HG03378 (cell line): ENCODE measurements at regions not wholly inside any gene's neighbourhood (a gene's known extent, or its start where the extent isn't known, plus 50 kb on each side); places are given as distances from the start of the nearest gene placed in this dataset.
"Not testable (repeated sequence)": the region's sequence is repeated elsewhere in the genome, so short reads cannot be mapped to it uniquely, and the experiment has no call there.

Source experiments
- ATAC-seq: cut with Tn5 transposase; IDR thresholded peaks from one replicate; pipeline ENCODE4 v1.9.1; 2021; ENCODE audit warnings: mild to moderate bottlenecking, moderate library complexity; ENCODE audit not compliant: unreplicated experiment

GRCh38 chr9:11141357-11141756 lies 528.6 kb upstream of the PTPRD start:
- no peak for ATAC-seq

- ATAC-seq: no peak
These were observed 530.4 kb upstream of the PTPRD start for GRCh38 chr9:11142965-11143738.

DNA sequence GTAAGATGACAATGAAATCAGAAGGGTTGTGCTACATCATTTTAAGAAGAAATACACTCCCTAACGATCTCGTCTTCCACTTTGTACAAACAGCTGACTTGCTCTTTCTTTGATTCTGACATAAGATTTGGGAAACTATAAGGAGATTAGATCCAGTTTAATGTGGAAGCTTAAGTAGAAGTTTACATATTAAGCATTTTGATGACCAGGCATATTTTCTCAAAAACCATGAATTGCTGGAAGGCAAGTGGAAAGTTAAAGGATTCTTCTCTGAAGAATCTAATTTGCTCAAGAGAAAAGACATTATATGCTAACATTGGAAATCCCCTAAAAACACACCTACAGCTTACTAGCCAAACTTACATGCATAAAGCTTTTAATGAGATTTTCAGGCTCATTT lies 531.9 kb upstream of the PTPRD start:
- ATAC-seq: no peak

DNA sequence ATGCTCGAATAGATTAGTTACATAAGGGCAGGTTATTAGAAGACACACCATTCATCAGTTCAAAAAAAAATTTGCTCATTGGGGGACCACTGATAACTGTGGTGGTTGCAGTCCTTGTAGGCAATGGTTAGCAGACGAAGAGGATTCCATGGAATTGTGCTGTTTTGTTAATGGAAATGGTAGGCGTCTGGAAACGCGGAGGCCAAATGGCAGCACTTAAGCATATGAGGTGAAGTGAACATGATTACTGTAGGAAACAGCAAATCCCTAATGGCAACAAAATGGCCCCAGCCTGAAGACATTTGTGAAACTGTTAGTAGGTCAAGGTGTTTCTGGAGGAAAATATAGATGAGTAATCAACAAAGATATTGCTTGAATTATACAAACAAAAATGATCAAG lies 535.4 kb upstream of the PTPRD start:
- ATAC-seq: no peak

GRCh38 chr9:11149065-11149464 lies 536.3 kb upstream of the PTPRD start:
- no peak for ATAC-seq

DNA sequence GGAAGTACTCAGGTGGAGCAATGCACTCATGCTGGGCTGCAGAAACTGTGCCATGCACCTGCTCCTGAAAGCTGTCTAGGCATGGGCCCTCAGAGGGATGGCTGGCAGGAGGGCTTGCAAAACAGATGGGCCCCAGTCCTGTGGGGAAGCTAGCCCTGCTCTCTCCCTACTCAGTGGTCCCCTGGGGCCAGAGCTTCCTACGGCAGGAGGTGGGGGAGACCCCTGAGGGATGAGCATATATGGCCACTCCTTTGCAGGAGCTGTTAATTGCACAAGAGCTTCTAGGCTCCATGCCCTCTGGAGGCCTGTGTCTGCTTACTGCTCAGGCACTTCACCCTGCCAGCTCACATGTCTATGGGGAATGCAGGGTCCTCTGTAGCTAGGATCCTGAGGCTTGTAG lies 545.3 kb upstream of the PTPRD start:
- no peak for ATAC-seq

GRCh38 chr9:11158676-11159075 lies 545.9 kb upstream of the PTPRD start:
- no peak for ATAC-seq

DNA sequence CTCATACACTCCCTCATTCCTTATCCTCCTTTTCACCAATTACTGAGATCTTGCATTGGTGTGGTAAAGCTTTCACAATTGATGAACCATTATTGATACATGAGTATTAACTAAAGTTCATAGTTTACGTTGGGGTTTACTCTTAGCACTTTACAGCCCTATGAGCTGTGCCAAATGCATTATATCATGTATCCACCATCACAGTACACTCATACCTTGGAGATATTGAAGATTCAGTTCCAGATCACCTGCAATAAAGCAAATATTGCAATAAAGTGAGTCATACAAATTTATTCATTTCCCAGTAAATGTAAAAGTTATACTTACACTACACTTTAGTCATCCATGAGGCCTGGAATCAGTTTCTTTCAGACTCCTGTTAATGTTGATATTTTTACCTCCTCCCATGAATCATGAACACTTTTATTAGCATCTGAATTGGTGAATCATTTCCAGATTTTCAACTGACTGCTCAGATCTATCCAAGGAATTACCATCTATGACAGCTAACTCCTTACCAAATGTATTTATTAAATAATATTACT lies 546.6 kb upstream of the PTPRD start:
- ATAC-seq: no peak

GRCh38 chr9:11163843-11164242 lies 551.0 kb upstream of the PTPRD start:
- no peak for ATAC-seq

- no peak for ATAC-seq
These were observed 569.2 kb upstream of the PTPRD start for GRCh38 chr9:11182001-11182400.

DNA sequence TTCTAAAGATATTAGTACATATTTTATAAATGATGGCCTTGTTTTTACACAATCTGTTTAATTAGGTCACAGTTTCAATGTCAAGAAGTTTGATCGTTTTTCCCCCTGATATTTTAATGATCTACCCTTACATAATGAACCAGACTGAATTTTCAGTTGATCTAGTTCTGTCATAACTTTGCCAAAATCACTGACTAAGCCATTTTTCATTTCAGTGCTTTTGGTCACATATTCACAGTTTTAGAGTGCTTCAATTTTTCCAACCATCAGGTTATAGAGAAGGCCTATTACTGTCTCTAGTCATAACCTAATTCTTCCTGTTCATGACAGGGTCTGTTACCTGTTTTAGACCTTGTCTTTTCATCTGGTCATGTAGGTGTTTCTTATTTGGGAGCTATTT lies 577.9 kb upstream of the PTPRD start:
- ATAC-seq: no peak

DNA sequence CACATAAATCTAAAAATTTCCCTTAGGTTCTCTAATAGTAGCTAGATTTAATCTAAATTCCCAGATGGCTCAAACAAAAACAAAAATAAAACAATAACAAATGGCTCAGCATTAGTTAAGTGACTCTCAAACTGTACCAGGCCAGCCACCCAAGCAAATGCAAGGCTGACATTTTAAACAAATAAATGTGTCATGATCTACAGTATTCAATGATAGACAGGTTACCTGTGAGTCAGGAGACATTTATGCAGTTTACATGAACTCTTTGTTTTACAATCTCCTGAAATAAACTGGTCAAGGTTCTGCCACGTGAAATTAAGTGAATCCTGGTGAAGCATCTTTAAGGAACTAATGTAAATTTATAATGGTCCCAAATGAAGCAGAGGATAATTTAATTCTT lies 580.2 kb upstream of the PTPRD start:
- ATAC-seq: no peak

- no peak for ATAC-seq
These were observed 581.4 kb upstream of the PTPRD start for GRCh38 chr9:11194246-11194645.

DNA sequence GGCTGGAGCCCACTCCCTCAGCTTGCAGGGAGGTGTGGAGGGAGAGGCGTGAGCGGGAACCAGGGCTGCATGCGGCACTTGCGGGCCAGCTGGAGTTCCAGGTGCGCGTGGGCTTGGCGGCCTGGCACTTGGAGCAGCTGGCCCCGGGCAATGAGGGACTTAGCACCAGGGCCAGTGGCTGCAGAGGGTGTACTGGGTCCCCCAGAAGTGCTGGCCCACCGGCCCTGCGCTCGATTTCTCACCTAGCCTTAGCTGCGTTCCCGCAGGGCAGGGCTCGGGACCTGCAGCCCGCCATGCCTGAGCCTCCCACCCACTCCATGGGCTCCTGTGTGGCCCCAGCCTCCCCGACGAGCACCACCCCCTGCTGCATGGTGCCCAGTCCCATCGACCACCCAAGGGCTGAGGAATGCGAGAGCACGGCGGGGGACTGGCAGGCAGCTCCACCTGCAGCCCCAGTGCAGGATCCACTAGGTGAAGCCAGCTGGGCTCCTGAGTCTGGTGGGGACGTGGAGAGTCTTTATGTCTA lies 584.1 kb upstream of the PTPRD start:
- not testable (repeated sequence) for ATAC-seq

DNA sequence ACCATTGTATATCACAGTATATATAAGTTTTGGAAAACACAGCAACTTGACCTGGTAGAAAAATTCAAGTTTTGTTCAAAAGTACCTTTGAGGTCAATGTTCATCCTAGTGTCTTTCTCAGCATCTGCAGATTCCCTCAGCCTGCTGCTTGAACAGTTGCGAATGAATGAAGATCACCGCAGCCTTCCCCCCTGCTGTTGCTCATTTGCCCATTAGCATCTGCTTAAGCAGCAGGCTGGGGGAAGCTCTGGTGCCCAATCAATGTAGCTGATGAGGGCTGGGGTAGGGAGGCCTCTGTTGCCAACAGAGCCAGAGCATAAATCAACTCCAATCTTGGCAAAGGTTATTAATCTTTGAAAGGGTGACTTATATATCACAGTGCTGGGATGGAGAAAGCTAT lies 586.5 kb upstream of the PTPRD start:
- no peak for ATAC-seq

DNA sequence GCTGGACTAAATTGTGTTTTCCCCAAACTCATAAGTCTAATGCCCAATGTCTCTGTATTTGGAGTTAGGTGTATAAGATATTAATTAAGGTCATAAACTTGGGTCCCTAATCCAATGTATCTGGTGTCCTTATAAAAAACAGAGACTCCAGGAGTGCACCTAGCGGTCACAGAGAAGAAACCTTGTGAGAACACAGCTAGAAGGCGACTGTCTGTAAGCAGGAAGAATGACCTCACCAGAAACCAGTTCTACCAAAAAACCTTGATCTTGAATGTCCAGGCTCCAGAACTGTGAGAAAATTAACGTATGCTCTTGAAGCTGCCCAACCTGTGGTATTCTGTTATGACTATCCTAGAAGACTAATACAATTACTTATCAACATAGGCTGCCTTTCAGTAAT lies 591.7 kb upstream of the PTPRD start:
- ATAC-seq: no peak

GRCh38 chr9:11206925-11207324 lies 594.1 kb upstream of the PTPRD start:
- ATAC-seq: no peak

DNA sequence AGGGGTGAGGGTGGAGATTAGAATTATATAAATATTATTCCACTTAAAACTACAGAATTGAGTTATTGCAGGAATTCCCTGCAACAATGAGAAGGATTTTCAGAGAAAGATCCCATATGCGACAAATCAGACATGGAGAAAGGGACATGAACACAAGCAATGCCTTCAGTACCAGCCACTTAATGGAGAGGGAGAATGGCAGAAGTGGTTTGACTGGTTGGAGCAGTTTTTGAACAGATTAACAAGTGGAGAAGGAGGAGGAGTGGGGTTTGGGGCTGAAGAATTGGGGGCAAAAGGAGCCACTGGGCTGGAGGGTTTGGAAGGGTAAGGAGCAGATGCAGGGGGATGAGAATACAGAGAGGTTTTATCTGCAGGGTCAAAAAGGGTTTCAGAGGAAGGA lies 620.9 kb upstream of the PTPRD start:
- ATAC-seq: no peak

DNA sequence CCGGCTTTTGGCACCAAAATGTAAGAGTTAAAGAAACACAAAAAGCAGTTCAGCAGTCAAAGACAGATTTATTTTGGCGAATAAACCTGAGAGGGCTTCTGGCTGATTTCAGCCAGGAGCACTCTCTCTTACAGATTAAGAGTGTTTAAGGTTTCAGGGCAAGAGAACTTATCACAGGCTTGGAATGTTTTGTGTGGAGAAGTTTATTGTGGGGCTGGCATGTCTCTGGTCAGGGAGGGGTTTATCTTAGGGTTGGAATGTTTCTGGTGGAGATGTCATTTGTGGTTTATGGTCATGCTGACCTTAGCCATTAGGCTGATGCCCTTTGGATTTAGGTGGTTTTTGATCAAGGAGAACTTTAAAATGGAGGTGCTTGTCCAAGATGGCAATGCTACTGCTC lies 622.3 kb upstream of the PTPRD start:
- ATAC-seq: no peak

- no peak for ATAC-seq
These were observed 629.0 kb upstream of the PTPRD start for GRCh38 chr9:11241779-11242178.

- no peak for ATAC-seq
These were observed 645.2 kb upstream of the PTPRD start for GRCh38 chr9:11257992-11258391.

GRCh38 chr9:11269036-11269435 lies 656.2 kb upstream of the PTPRD start:
- ATAC-seq: no peak
